Activated CD4-positive, alpha-beta T cell treated with anti-CD3 and anti-CD28 coated beads, Interleukin-2, amount 50 U/mL, for 48 hours (primary cell): ENCODE measurements at regions not wholly inside any gene's neighbourhood (a gene's known extent, or its start where the extent isn't known, plus 50 kb on each side); places are given as distances from the start of the nearest gene placed in this dataset.
"Not testable (repeated sequence)": the region's sequence is repeated elsewhere in the genome, so short reads cannot be mapped to it uniquely, and the experiment has no call there.

ENCODE experiments used
- DNase-seq, 2 experiments: peaks; one replicate each; pipeline ENCODE4 v3.0.0-alpha.2; 2020

DNA sequence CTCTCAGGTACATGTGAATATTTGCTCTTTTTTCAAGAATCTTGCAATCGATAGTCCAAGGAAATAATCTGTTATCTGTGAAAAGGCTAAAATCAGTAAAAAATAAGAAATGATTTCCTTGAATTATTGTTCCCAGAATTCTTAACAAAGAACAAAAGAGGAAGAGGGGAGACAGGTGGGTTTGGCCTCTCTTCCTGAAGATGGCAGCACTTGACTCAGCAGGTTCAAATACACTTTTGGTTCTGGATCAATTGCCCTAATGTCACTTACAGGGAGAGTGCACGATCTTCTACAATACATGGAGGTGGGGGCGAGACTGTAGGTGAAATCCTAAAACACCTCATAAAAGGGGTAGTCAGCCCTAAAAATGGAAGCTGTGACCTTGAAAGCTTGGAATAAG is 358.7 kb downstream of the IRS2 start:
- DNase-seq = no peak

DNA sequence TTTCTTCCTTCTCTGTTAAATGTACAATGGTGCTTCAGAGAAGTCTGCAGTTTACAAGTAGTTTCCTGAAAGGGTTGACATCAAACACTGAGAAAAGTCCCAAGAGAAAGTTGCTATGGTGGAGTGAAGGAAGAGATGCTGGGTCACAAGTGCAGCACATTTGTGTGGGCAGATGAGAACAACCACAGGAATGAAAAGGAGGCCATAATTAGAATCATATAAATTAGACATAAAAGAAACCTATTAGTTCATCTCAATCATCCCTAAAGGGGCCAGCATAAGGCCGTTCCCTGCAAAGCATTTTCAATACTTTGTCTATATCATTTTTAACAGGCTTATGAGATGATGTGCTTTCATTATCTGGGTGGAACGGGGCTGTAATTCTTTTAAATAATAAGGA is 359.2 kb downstream of the IRS2 start:
- no peak for DNase-seq

DNA sequence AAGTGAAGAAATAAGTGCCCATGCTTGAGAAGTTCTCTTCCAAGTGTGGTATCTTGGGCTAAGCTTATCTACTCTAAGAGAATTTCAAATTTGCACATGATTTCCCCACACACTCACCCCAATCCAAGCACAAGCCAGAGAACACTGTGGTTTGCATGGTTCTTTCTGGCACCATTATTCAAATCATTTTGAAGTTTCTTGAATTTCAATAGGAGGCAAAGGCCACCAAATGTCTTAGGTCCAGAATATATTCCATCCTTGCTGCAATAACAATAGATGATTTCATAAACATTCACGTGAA is 359.7 kb downstream of the IRS2 start:
- no peak for DNase-seq

DNA sequence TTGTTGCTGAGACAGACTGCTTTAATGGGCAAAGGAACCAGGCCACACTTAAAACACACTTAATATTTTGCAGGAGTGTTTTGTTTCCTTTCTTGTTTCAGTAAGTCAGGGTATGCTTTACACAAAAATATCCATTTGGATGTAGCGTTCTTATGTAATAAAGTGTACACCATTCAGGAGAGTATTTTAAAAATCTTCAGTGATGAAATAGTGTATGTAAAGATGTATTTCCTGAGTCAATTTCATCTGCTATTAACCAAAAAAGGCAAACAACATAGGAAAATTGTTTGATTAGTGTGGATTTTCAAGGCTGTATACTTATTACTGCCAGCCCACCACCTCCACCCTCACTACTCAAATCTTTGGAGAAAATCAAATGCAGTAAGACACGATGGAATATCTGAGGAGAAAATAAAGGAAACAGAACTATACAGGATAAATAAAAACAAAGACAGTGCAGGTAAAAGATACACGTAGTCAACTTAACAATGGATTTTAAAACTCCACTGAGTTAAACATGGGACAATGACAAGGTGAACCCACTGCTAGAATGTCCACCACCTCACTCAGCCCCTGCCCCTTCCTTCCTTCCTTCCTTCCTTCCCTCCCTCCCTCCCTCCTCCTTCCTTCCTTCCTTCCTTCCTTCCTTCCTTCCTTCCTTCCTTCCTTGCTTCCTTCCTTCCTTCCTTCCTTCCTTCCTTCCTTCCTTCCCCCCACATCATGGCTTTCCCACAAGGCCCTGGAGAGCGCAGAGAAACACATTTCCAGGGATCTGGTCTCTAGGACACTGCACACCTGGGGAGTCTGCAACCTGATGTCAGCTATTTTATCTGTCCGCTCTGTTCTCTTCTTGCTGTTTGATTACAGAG is 360.3 kb downstream of the IRS2 start:
- no peak for DNase-seq

DNA sequence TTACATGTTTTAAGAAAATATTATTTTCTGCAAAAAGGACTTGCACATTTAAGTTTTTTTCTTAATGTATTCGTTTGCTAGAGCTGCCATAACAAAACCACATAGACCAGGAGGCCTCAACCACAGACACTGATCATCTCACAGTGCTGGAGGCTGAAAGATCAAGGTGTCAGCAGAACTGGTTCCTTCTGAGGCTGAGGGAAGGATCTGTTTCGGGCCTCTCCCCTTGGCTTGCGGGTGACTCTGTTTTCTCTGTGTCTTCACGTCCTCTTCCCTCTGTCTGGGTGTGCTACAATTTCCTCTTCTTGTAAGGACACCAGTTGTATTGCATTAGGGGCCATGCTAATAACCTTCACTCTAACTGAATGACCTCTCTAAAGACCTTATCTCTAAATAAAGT is 364.2 kb downstream of the IRS2 start:
- DNase-seq = no peak

DNA sequence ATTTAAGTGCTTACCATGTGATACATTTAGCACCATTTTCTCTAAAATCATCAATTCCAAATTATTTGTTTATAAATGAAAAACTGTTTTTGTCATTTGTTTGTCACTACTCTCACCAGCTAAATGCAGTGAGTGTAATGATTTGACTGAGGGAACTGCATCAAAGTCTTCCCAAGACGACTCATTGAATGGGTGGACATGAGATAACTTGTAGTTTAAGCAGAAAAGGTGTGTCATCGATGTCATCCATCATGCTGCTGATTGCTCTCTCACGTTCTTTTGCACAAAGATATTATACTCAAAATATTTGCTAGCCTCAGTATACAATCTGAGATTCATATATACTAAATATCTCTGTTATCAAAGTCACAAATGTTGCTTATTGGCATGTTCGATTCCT is 366.5 kb downstream of the IRS2 start:
- DNase-seq = no peak

DNA sequence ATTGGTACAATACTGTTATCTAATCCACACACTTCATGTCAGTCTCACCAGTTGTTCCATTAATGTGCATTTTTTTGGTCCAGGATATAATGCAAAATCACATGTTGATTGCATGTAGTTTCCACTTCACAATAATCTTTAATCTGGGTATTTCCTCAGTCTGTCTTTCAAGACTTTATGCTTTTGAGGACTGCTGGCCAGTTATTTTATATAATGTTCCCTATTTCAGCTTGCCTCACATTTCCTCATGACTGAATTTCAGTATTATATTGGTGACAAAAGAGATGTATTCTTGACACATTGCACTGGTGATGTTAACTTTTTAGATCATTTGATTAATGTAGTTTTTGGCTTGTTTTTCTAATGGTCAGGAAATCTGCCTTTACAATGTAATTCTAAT is 368.3 kb downstream of the IRS2 start:
- DNase-seq = no peak

DNA sequence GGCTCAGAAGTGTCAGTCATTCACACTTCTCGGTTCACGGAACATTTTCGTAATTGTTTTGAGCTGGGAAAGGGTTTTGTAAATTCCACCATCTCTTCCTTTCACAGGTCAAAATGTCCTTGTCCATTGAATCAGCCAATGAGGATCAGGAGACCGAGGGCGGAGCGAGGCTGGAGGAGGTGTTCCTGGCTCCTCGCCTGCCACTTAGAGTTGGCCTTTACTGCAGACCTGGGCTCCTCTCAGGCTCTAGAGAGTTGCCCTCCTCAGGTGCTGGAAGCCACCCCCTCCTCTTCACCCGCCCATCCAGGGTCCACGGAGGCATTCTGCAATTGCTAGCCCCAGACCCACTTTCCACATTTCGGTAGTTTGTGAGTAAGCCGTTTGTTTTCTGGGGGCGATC is 370.4 kb downstream of the IRS2 start:
- no peak for DNase-seq

DNA sequence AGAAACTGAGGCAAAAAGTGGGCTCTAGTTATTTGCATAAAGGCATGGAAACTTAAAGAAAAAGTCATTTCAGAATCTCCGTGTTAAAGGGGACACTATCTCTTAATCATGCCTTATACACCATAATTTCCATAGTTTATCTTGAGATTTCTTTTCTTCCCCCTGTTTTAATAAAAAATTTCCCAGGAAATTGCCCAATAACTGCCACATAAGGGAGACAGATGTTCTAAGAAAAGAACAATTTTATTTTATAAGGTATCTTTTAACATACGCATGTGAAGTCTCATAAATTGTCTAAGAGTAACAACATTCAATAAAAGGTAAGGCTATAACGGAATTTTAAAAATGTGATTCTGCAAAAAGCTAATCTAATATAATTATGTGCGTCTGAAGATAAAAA is 371.3 kb downstream of the IRS2 start:
- DNase-seq = no peak

DNA sequence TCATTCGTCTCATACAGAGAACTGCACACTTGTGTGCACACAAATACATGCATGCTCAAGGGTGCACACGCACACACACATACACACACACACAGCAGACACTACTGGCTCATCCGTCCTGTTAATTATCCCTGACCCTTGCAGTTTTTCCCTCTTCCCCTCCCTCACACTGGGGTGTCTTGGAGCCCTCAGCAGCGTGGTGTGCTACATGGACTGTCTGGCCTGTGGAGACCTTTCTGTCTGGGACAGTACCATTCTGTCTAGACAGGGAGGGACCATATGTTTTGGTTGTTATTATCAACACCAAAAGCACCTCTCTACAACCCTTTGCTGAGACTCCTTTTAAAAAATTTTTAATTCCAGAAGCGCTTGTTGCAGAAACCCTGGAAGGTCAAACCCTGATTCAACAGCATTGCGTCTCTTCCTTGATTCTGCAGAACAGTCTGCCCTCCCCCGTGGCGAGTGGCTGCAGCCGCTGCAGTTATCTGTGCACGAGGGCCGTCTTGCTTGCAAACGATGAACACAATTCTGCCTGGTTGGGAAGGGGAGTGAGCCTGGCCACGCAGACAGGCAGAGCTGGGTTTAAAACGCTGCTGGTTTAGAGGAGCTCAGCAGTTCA is 374.0 kb downstream of the IRS2 start:
- no peak for DNase-seq

DNA sequence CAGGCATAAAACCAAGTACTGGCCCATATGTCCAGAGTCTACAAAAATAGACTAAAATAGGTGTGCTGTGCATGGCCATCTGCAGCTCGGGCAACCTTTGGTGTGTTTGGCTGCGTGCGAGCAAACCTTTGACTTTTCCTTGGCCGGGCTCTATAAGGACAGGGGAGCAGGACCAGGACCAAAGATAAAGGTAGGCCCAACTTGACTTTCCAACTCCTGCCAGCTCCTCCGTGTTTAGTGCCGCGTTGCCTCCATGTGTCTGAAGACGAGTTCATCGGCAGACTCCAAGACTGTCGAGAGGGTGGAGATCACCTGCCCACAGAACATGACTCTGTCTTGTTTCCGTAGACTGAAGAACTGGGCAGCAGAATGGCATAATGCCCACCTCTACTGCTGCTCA is 375.5 kb downstream of the IRS2 start:
- no peak for DNase-seq

DNA sequence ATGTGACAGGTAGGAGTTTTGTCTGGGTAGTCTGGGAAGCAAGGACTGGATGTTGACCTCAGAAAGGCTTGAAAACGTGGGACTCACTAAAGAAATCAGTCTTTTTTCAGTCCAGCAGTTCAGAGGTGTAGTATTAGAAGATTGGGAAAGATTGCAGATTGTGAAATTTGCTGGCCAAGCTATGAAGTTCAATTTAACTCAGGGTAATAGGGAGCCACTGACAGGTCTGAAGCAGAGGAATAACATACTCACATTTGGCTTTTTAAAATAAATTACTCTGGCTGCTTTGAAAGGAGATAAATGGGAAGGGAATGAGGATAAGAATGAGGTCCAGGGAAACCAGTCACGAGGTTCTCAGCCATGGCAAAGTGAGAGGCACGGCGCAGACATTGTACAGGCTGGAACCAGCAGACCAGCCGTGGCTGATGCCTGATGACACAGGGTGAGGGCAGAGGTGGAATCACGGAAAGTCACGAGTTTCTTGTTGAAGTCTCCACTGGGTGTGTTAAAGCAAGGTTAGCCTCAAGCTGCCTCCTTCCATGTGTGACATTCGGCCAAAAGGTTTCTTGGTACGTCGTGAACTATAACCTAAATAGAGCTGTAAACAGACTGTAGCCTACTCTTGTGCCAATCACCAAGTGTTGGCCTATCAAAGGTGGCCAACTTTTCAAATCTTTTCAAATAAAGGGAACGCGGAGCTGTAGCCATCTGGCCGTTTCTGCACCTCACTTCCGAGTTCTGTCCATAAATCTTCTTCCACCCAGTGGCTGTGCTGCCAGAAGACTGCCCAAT is 377.6 kb downstream of the IRS2 start:
- DNase-seq = no peak

DNA sequence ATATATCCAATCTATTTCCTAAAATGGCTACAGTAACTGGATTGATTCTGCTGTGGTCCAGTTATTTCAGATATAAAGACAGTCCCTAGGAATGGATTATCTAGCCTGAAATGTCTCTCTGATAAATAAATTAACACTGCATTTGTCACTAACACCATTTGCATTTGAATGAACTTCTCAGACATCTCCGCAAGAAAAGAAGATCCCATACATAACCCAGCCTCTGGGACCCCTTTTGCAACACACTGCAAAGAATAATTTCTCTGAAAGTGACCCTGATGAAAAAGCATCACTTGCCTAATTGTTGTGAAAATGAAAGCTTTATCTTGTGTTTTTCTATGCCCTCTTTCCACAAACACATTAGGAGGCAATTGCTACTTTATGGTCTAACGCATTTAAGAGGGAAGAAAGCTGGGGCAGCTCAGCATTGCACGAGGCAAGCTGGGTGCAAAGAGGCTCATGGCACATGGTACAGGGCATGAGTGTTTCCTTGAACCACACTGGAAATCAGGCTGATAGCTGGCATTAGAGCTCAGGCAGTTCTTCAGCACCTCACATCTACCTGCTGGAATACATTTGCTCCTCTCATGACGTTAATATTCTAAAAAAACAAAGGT is 379.9 kb downstream of the IRS2 start:
- no peak for DNase-seq

DNA sequence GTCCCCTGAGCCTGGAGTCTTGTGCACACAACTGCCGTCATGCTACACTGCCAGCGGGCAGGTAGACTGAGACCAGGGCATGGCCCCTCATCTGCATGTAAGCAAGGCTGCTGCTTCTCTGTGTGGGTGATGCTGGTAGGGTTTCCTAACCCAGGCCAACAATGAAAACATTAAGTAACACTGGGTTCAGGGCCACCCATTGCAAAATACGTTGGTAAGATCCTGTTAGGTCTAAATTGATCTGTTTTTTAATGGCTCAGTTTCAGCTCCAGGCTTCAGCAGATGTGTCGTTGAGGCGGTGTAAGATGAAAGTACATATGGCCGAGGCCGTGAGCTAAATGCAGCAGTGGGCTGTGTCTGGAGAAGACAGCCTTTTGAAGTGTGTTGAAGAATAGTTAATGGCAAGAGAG is 383.4 kb downstream of the IRS2 start:
- DNase-seq = no peak

DNA sequence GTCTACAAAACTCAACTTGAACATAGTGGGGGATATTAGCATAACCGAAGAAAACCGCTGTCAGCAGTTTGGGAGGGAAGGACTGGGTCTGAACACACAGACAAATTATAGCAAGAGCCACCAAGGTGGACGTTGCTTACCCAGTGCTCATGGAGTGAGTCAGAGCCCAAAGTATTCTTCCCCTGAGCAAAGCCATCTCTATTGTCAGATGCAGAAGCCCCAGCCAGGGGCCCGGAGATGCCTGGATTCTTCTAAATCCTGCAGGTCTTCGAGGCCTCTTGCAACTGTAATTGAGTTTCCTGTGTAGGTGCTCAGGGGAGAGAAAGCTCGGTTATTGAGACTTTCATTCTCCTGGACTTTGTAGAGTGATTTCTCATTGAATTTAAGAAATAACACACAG is 384.5 kb downstream of the IRS2 start:
- DNase-seq = no peak

DNA sequence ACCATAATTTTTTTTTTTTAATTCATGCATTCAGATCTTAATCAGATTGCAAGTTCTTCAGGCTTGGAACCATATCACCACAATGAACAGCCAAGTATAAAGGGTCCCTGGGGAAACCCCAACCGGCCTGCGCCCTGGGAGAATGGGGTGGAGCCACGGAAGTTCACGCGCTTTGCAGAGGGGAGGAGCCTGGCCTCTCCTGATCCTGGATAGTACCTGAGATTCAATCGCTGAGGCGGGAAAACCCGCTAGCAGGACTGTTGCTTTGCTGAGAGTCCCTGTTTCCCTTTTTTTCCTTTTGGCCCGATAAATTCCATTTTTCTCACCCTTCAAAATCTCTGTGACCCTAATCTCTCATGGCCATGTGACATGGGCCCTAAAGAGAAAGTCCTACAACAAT is 385.1 kb downstream of the IRS2 start:
- DNase-seq = no peak

DNA sequence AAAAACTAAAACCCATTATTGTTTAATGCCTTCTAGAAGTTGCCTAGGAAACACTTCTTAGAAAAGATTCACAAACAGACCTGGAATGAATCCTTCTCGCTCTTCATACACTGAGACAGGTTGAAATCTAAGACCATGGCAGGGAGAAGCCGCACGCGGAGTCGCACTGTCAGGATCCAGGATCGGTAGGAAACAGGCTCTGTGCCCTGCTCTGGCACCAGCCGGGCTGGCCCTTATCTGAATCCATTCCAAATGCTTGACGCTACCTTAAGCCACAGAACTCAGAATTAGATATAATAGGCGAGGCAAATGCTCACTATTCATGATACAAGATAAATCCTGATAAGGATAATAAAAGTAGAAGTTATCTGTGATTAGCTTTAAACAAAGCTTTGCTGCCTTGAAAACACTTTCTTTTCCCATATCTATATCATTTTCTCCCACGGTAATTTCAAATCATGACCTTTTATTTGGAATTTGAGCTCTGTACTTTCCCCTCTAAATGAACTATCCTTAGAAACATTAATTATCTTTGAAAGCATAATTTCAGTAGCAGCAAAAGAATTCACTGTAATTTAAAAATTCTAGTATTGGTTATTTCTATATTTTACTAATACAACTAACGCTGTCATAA is 385.6 kb downstream of the IRS2 start:
- no peak for DNase-seq

DNA sequence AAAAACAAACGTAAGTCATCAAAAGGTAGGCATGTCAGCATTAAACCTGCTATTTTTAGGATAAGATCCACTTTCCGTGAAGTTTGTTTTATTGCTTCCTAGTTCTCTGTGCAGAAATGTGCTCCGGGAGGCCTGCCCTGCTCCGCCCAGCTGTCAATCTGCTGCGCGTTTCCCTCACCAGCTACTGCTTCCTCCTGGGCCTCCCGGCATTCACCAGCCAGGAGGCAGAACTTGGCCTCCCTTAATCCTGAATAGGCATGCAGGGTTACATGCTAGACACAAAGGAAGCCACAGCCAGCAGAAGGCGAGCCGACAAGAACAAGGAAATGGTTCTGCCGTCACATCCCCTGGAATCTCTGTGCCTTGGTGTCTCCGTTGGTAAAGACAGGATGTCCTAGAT is 386.2 kb downstream of the IRS2 start:
- no peak for DNase-seq

DNA sequence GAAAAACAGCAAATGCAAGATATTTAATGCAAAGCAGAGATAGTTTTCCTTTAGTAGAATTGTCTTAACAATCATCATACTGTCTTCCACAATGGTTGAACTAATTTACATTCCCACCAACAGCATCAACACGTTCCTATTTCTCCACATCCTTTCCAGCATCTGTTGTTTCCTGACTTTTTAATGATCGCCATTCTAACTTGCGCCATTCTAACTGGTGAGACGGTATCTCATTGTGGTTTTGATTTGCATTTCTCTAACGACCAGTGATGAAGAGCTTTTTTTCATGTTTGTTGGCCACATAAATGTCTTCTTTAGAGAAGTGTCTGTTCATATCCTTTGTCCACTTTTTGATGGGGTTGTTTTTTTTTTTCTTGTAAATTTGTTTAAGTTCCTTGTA is 388.3 kb downstream of the IRS2 start:
- not testable (repeated sequence) for DNase-seq

DNA sequence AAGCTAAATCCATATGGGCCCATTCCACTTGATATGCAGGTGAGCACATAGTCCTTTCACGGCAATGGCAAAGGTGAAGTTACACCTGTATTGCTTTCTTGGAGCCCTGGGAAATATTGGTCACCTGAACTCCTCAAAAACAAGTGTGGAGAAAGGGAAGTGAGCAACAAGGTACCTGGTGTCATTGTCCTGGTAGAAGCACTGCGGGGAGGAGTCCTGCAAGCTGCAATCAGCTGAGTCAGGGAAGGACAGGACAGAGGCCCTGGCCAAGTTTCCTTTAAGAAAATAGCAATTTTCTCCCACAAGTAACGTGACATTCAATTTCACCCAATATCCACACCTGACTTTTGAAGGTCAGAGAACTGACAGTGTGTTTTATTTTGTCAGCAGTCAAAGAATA is 389.1 kb downstream of the IRS2 start:
- DNase-seq = no peak

DNA sequence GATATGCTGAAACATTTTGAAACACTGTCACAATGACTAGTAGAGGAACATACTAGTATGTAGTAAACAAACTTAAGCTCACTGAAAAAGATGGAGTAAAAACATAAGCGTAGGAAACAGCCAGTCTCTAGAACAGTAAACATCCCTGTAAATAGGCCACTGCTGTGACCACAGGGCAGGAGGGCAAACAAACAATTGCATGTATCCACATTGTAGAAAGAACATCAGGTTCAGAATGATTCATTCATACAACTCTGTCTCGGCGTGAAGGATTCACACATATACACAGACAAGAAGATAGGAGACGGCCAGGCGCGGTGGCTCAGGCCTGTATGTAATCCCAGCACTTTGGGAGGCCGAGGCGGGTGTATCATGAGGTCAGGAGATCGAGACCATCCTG is 390.1 kb downstream of the IRS2 start:
- DNase-seq = no peak

DNA sequence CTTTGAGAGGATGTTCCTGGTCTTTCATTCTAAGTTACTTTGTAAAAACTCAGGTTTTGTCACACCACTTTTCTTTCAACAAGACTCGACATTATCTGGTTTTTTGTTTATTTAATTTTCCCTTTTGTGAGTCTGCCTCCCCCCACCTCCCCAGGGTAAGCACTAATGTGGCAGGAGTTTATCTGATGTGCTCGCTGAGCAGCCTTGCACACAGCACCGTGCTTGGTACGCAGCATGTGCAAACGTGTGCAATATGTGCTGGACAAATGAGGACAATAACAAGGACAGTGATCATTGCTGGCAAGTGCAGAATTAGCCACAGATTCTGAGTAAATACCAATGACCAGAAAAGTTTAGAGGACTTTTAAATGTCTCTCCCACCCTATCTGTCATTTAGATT is 391.4 kb downstream of the IRS2 start:
- no peak for DNase-seq

DNA sequence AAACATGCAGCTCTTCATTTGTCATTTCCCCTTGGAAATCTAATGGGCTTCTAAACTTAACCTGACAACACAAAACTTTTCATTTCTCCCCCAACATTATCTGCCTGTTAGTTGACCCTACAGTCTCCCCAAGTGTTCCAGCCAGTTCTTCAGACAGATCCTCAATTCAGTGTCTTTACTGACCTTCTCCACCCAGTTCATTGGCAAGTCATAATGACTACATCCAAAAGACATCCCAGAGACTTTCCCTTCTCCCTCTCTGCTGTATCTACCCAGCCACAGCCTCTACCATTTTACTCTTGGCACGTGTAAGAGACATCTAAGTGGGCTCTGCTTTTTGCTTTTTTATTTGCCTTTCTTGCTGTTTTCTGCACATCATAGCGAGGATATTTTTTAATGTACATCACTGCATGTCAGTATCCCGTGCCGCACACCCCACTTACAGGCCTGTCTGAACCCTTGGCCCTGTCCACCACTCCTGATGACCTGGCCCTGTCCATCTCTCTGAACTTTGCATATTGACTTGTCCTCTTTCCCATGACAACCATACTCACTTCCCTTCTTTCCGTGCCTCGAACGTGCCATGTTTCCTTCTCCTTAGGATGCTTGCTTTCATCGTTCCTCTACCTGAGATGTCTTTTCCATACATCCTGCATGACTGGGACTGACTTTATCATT is 391.9 kb downstream of the IRS2 start:
- no peak for DNase-seq
